Spleen (tissue), 11 donors: ENCODE measurements at regions not wholly inside any gene's neighbourhood (a gene's known extent, or its start where the extent isn't known, plus 50 kb on each side); places are given as distances from the start of the nearest gene placed in this dataset.

Experiments used
- DNase-seq: peaks from one replicate; pipeline ENCODE4 v3.0.0-alpha.2; 2020
- H3K27ac ChIP-seq, 8 donors: fragments of 200-600 bp; sonication (generic) in 7 of 8; 1 replicate in 4 of 8; 2 replicates in 4 of 8; pipeline versions ENCODE4 v1.5.0 to v1.8.0; 2016 to 2021; ENCODE audit warnings: inconsistent platforms in 4 of 8, mild to moderate bottlenecking in 4 of 8, moderate library complexity in 1 of 8
- H3K27me3 ChIP-seq, 7 donors: fragments of 200-600 bp; sonication (generic) in 6 of 7; replicated peaks in 1 of 7; 1 replicate in 4 of 7; 2 replicates in 3 of 7; pipeline versions ENCODE4 v1.5.0 to v1.8.0; 2016 to 2021; ENCODE audit warnings: inconsistent platforms in 3 of 7, mild to moderate bottlenecking in 1 of 7
- H3K36me3 ChIP-seq, 6 donors: fragments of 200-600 bp; sonication (generic) in 5 of 6; 1 replicate in 4 of 6; 2 replicates in 2 of 6; pipeline versions ENCODE4 v1.5.0 to v1.8.0; 2016 to 2021; ENCODE audit warnings: inconsistent platforms in 2 of 6
- H3K4me1 ChIP-seq, 6 donors: fragments of 200-600 bp; sonication (generic) in 5 of 6; 1 replicate in 3 of 6; 2 replicates in 3 of 6; pipeline versions ENCODE4 v1.5.0 to v1.8.0; 2016 to 2021; ENCODE audit warnings: inconsistent platforms in 3 of 6
- H3K4me3 ChIP-seq, 8 donors: fragments of 200-600 bp; sonication (generic) in 7 of 8; 1 replicate in 4 of 8; 2 replicates in 4 of 8; pipeline versions ENCODE4 v1.5.0 to v1.8.0; 2016 to 2021; ENCODE audit warnings: inconsistent platforms in 4 of 8, mild to moderate bottlenecking in 4 of 8, moderate library complexity in 2 of 8
- H3K9me3 ChIP-seq, 8 donors: fragments of 200-600 bp; sonication (generic) in 7 of 8; 1 replicate in 4 of 8; 2 replicates in 4 of 8; pipeline versions ENCODE4 v1.5.0 to v1.8.0; 2016 to 2021; ENCODE audit warnings: inconsistent platforms in 4 of 8
- CTCF ChIP-seq, 11 experiments: fragments of 200-600 bp in 7 of 11; fragments of 450-650 bp in 4 of 11; sonication (generic) in 4 of 11; IDR thresholded peaks in 8 of 11; conservative IDR thresholded peaks in 3 of 11; 1 replicate in 7 of 11; 2 replicates in 4 of 11; pipeline versions ENCODE4 v1.4.0 to v1.8.0; 2016 to 2021; ENCODE audit warnings: antibody characterized with exemption in 11 of 11, inconsistent platforms in 4 of 11, mild to moderate bottlenecking in 1 of 11
- POLR2A ChIP-seq, 3 donors: fragments of 450-650 bp; IDR thresholded peaks; one replicate each; pipeline ENCODE4 v1.5.1; 2017; ENCODE audit warnings: antibody characterized with exemption in 3 of 3, mild to moderate bottlenecking in 1 of 3
- POLR2AphosphoS5 ChIP-seq, 3 donors: sonication (generic); formaldehyde crosslinking; IDR thresholded peaks; one replicate each; pipeline ENCODE4 v1.5.1; 2017; ENCODE audit warnings: antibody characterized with exemption in 3 of 3
- whole genome bisulfite sequencing, 5 donors: extraction: QIAGEN DNeasy Blood & Tissue Kit in 3 of 5; methylation state at CpG; one replicate each; pipeline versions ENCODE4 v1.1.5 to v1.1.7; 2013 to 2018; 5-methylcytosine and 5-hydroxymethylcytosine counted together
- intact Hi-C: fragments of 100-400 bp; cut with DNase I; formaldehyde crosslinking; loops from one replicate; pipeline ENCODE4 v1.15.0; 2023; ENCODE audit warnings: low total_unique reads
- donor health status: healthy with polysubstance abuse.
- donor health status: DM: no; HTN: no; CAD: no; lungs with moderate emphysema.
- donor health status: DM: no; HTN: no; CAD: no.
- donor health status: Bipolar disorder and iron deficiency.
- donor health status: healthy.
- donor health status: DM: no; HTN: no; CAD: no.
- donor health status: DM: yes; HTN: yes; CAD: no.

DNA sequence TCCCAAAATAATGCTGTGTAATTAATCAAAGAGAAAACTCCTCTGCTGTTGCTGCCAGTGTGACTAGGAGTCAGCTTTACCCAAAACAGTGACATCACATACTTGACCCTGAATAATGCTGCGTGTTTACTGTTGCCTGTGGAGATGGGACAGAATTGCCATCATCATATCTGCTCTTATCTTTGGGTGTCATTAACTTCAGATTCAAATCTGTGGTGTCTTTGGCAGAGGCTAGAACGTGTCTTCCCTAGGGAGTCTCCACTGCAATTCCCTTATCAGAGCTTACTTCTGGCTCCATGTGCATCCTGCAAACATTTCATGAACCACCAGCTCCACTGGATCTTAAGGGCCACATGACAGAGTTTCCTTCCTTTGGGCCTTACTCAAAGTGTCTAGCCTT lies 88.9 kb upstream of the MRPS30 start:
- intact Hi-C loops = no loop called here
- WGBS, 5 donors = 31 to 44% (median 37%) methylated on average over 2 of the region's 2 CpGs

DNA sequence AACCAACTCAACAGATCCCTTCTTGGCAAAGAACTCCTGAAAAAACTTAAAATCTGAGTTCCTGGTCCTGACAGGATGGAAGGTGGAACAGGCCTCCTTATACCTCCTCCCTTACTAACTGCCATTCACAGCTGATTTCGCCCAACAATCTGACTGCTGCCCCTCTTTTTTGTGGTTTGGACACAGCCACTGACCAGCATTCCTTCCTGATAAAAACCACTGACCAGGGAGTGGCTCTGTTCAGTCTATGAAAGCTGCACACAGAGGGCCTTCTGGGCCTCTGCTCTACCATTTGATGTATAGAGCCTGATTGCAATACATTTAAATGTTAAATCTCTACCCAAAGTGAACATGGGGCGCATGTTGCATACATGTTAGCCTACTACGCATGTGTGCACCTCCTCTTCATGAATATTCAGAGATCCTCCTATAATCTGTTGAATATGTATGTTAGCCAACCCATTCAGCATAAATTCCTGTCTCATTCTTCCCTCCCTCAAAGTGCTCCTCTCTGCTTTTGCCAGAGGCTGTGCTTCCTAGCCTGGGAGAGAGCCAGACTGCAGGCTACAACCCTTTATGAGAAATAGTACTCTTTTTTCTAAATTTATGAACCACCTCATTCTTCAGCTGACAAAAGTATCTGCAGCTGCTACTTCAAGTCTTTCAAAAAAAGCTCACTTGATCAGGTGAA lies 93.7 kb upstream of the MRPS30 start:
- Histone ChIP-seq H3K27ac (no peak overlapping the region), H3K4me1 (no peaks in the 10 kb centered on the region), H3K27me3 (no peaks in the 10 kb centered on the region), H3K36me3 (no peaks in the 10 kb centered on the region), H3K9me3 (no peaks in the 10 kb centered on the region), H3K4me3 (no peak overlapping the region)
- 73 to 93% (median 73%) methylated on average over 3 of the region's 3 CpGs for whole genome bisulfite sequencing, 5 donors
- TF ChIP-seq POLR2AphosphoS5 (IDR thresholded peaks at IDR 0.05) = no peak
- TF ChIP-seq POLR2A (IDR thresholded peaks at IDR 0.05) = no peak
- no peak for TF ChIP-seq CTCF (IDR thresholded peaks at IDR 0.05 in 8 of 11, conservative IDR thresholded peaks at IDR 0.05 in 3 of 11)
- intact Hi-C loops = no loop called here
- no peak for DNase-seq

More for the DNA sequence above, 88.9 kb upstream of the MRPS30 start:
- no peaks in the 10 kb centered on the region for H3K36me3 ChIP-seq
- no peak for DNase-seq
- no peak overlapping the region for H3K27ac ChIP-seq
- H3K4me1 ChIP-seq = no peaks in the 10 kb centered on the region
- no peak overlapping the region for H3K4me3 ChIP-seq
- H3K9me3 ChIP-seq = no peaks in the 10 kb centered on the region
- no peak for TF ChIP-seq POLR2A (IDR thresholded peaks at IDR 0.05)
- no peak for TF ChIP-seq CTCF (IDR thresholded peaks at IDR 0.05 in 8 of 11, conservative IDR thresholded peaks at IDR 0.05 in 3 of 11)
- no peaks in the 10 kb centered on the region for H3K27me3 ChIP-seq

DNA sequence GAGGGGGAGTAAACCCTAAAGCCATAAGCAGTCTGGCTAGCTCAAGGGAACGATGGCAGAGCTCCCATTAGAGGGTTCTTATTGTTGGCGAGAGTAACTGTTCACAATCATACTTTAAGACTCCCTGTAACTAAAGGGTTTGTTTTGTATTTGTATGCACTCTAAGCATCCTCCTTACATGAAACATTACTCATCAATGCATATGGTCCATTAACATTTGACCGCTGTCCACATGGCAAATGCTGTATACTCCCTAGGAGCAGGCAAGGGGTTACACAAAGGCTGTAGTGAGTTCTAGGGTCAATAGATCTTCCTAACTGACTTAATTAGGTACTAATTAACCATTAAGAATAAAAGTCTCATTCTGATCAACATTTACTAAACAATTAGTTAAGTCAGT lies 95.3 kb upstream of the MRPS30 start:
- intact Hi-C loops = no loop called here
- H3K9me3 ChIP-seq = no peaks in the 10 kb centered on the region
- DNase-seq = no peak
- no peak overlapping the region for H3K4me3 ChIP-seq
- TF ChIP-seq POLR2AphosphoS5 (IDR thresholded peaks at IDR 0.05) (no peak), CTCF (IDR thresholded peaks at IDR 0.05 in 8 of 11, conservative IDR thresholded peaks at IDR 0.05 in 3 of 11) (no peak), POLR2A (IDR thresholded peaks at IDR 0.05) (no peak)
- no peaks in the 10 kb centered on the region for H3K4me1 ChIP-seq
- no peaks in the 10 kb centered on the region for H3K36me3 ChIP-seq
- 73 to 82% (median 73%) methylated on average over 3 of the region's 3 CpGs for WGBS, 5 donors
- H3K27ac ChIP-seq = no peak overlapping the region
- H3K27me3 ChIP-seq = no peaks in the 10 kb centered on the region

DNA sequence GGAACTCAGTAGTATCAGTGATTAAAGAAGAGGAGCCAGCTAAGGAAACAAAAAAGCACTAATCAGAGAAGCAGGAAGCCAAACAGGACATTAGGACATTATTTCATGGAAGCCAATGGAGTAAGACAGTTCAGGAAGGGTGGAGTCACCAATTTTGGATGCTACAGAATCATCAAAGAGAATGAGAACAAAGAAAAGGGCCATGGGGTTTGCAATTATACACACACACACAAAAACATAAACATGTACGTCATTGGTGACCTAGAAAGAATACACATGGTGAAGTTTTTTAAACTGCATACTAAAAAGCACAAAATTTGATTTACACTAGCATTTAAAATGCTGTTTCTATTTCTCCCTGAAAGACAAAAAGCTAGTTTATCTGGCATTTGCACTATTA lies 96.8 kb upstream of the MRPS30 start:
- intact Hi-C loops = no loop called here
- Histone ChIP-seq H3K36me3 (no peaks in the 10 kb centered on the region), H3K4me3 (no peak overlapping the region), H3K27me3 (no peaks in the 10 kb centered on the region), H3K9me3 (no peaks in the 10 kb centered on the region), H3K27ac (no peak overlapping the region), H3K4me1 (no peaks in the 10 kb centered on the region)
- WGBS, 5 donors = 54 to 85% (median 68%) methylated on average over 1 of the region's 1 CpG
- TF ChIP-seq POLR2AphosphoS5 (IDR thresholded peaks at IDR 0.05) (no peak), CTCF (IDR thresholded peaks at IDR 0.05 in 8 of 11, conservative IDR thresholded peaks at IDR 0.05 in 3 of 11) (no peak), POLR2A (IDR thresholded peaks at IDR 0.05) (no peak)
- DNase-seq = no peak
